BLaER1 treated with 17β-estradiol and CSF1 and Interleukin-3, amounts not matched to agents 10 nM and 100 nM (cell line): ENCODE measurements at regions not wholly inside any gene's neighbourhood (a gene's known extent, or its start where the extent isn't known, plus 50 kb on each side); places are given as distances from the start of the nearest gene placed in this dataset.
A peak's percentile ranks its signal among the peaks of the same experiment; 100 is the strongest.

Experiments used
- H3K27ac ChIP-seq, 11 experiments: shearing (Covaris generic); formaldehyde crosslinking; 2 replicates each; pipeline ENCODE4 v1.8.1; 2022
- H3K27me3 ChIP-seq, 11 experiments: shearing (Covaris generic); formaldehyde crosslinking; 2 replicates each; pipeline ENCODE4 v1.8.1; 2022
- H3K36me3 ChIP-seq, 11 experiments: shearing (Covaris generic); formaldehyde crosslinking; 2 replicates each; pipeline ENCODE4 v1.8.1; 2022
- H3K4me1 ChIP-seq, 10 experiments: shearing (Covaris generic); formaldehyde crosslinking; 2 replicates each; pipeline ENCODE4 v1.8.1; 2022
- H3K4me2 ChIP-seq, 11 experiments: shearing (Covaris generic); formaldehyde crosslinking; 2 replicates each; pipeline ENCODE4 v1.8.1; 2022
- H3K4me3 ChIP-seq, 10 experiments: shearing (Covaris generic); formaldehyde crosslinking; 2 replicates each; pipeline ENCODE4 v1.8.1; 2022
- H3K9ac ChIP-seq, 11 experiments: shearing (Covaris generic); formaldehyde crosslinking; 2 replicates each; pipeline ENCODE4 v1.8.1; 2022
- H3K9me3 ChIP-seq, 11 experiments: shearing (Covaris generic); formaldehyde crosslinking; replicated peaks in 1 of 11; 2 replicates each; pipeline ENCODE4 v1.8.1; 2022
- H4K20me1 ChIP-seq, 11 experiments: shearing (Covaris generic); formaldehyde crosslinking; 2 replicates each; pipeline ENCODE4 v1.8.1; 2022
- Cebpa-rat ChIP-seq, 11 experiments: shearing (Covaris generic); IDR thresholded peaks; 2 replicates each; pipeline ENCODE4 v1.8.1; 2022

- H3K9me3 ChIP-seq: no peaks in the 10 kb centered on the region
- H3K4me2 ChIP-seq: peak overlapping the region; percentile 93 to 100 (median 99)
- TF ChIP-seq Cebpa-rat (IDR thresholded peaks at IDR 0.05): no peak
- H4K20me1 ChIP-seq: peaks cover 26 to 85% (median 27%) of the 10 kb centered on the region in 11 experiments
- peaks cover 66 to 79% (median 68%) of the 10 kb centered on the region in 10 experiments for H3K4me1 ChIP-seq
- H3K36me3 ChIP-seq: peaks cover 0 to 3% (median 0%) of the 10 kb centered on the region in 11 experiments; a peak in 1 of 22 replicates
- H3K4me3 ChIP-seq: peak overlapping the region; percentile 79 to 95 (median 88)
- no peaks in the 10 kb centered on the region for H3K27me3 ChIP-seq
- H3K9ac ChIP-seq: peak overlapping the region; percentile 87 to 97 (median 90)
- peak overlapping the region in 10 of 11 experiments; percentile 82 to 98 (median 88); a peak in 20 of 22 replicates for H3K27ac ChIP-seq
These were observed 231.2 kb downstream of the SEC14L1 start for GRCh38 chr17:77371888-77372443.

GRCh38 chr17:77372444-77373298, 231.9 kb downstream of the SEC14L1 start:
- Histone ChIP-seq H3K4me2 (peak overlapping the region; percentile 93 to 100 (median 99)), H3K36me3 (peaks cover 0 to 9% (median 0%) of the 10 kb centered on the region in 11 experiments; a peak in 1 of 22 replicates), H3K9ac (peak overlapping the region; percentile 87 to 97 (median 90)), H3K27me3 (no peaks in the 10 kb centered on the region), H3K4me1 (peaks cover 67 to 79% (median 70%) of the 10 kb centered on the region in 10 experiments), H4K20me1 (peaks cover 33 to 85% (median 34%) of the 10 kb centered on the region in 11 experiments), H3K9me3 (no peaks in the 10 kb centered on the region), H3K4me3 (peak overlapping the region; percentile 79 to 95 (median 88)), H3K27ac (peak overlapping the region; percentile 51 to 98 (median 88); a peak in 20 of 22 replicates)
- TF ChIP-seq Cebpa-rat (IDR thresholded peaks at IDR 0.05): no peak

GRCh38 chr17:77373299-77374169, 232.8 kb downstream of the SEC14L1 start:
- Histone ChIP-seq H3K27me3 (no peaks in the 10 kb centered on the region), H3K27ac (peak overlapping the region; percentile 82 to 98 (median 88)), H3K4me3 (peak overlapping the region; percentile 79 to 95 (median 88)), H3K4me1 (peaks cover 76 to 81% (median 78%) of the 10 kb centered on the region in 10 experiments), H4K20me1 (peaks cover 42 to 89% (median 43%) of the 10 kb centered on the region in 11 experiments), H3K4me2 (peak overlapping the region; percentile 96 to 100 (median 99)), H3K36me3 (peaks cover 0 to 11% (median 0%) of the 10 kb centered on the region in 11 experiments; a peak in 2 of 22 replicates), H3K9me3 (no peaks in the 10 kb centered on the region), H3K9ac (peak overlapping the region; percentile 87 to 97 (median 90))
- no peak for TF ChIP-seq Cebpa-rat (IDR thresholded peaks at IDR 0.05)

- no peaks in the 10 kb centered on the region for H3K27me3 ChIP-seq
- H3K4me3 ChIP-seq: peak overlapping the region; percentile 79 to 95 (median 88)
- H3K4me1 ChIP-seq: peaks cover 83 to 84% (median 84%) of the 10 kb centered on the region in 10 experiments
- no peak for TF ChIP-seq Cebpa-rat (IDR thresholded peaks at IDR 0.05)
- H3K27ac ChIP-seq: peak overlapping the region; percentile 82 to 98 (median 88)
- no peaks in the 10 kb centered on the region for H3K9me3 ChIP-seq
- peaks cover 0 to 18% (median 0%) of the 10 kb centered on the region in 11 experiments; a peak in 4 of 22 replicates for H3K36me3 ChIP-seq
- peak overlapping the region; percentile 96 to 100 (median 99) for H3K4me2 ChIP-seq
- H4K20me1 ChIP-seq: peaks cover 50 to 91% (median 51%) of the 10 kb centered on the region in 11 experiments
- H3K9ac ChIP-seq: peak overlapping the region; percentile 87 to 97 (median 90)
These were observed 233.6 kb downstream of the SEC14L1 start for GRCh38 chr17:77374170-77374936.

- peak overlapping the region; percentile 87 to 97 (median 90) for H3K9ac ChIP-seq
- no peaks in the 10 kb centered on the region for H3K27me3 ChIP-seq
- H3K9me3 ChIP-seq: no peaks in the 10 kb centered on the region
- peak overlapping the region; percentile 79 to 95 (median 88) for H3K4me3 ChIP-seq
- H3K4me1 ChIP-seq: peaks cover 81 to 84% (median 83%) of the 10 kb centered on the region in 10 experiments
- H3K4me2 ChIP-seq: peak overlapping the region; percentile 96 to 100 (median 99)
- H3K36me3 ChIP-seq: peaks cover 0 to 20% (median 0%) of the 10 kb centered on the region in 11 experiments; a peak in 4 of 22 replicates
- H4K20me1 ChIP-seq: peaks cover 57 to 91% (median 59%) of the 10 kb centered on the region in 11 experiments
- H3K27ac ChIP-seq: peak overlapping the region in 9 of 11 experiments; percentile 29 to 93 (median 88); a peak in 16 of 22 replicates
- TF ChIP-seq Cebpa-rat (IDR thresholded peaks at IDR 0.05): no peak
These were observed 234.5 kb downstream of the SEC14L1 start for GRCh38 chr17:77375108-77375916.

- peak overlapping the region; percentile 96 to 100 (median 99) for H3K4me2 ChIP-seq
- H3K9me3 ChIP-seq: no peaks in the 10 kb centered on the region
- H3K27ac ChIP-seq: peak overlapping the region in 9 of 11 experiments; percentile 29 to 93 (median 88); a peak in 18 of 22 replicates
- peaks cover 65 to 91% (median 66%) of the 10 kb centered on the region in 11 experiments for H4K20me1 ChIP-seq
- peak overlapping the region; percentile 87 to 97 (median 90) for H3K9ac ChIP-seq
- TF ChIP-seq Cebpa-rat (IDR thresholded peaks at IDR 0.05): no peak
- no peaks in the 10 kb centered on the region for H3K27me3 ChIP-seq
- peak overlapping the region; percentile 79 to 95 (median 88) for H3K4me3 ChIP-seq
- peaks cover 0 to 20% (median 0%) of the 10 kb centered on the region in 11 experiments; a peak in 4 of 22 replicates for H3K36me3 ChIP-seq
- peaks cover 81 to 84% (median 83%) of the 10 kb centered on the region in 10 experiments for H3K4me1 ChIP-seq
These were observed 235.3 kb downstream of the SEC14L1 start for GRCh38 chr17:77375917-77376651.
